NCI-H128 (cell line): ENCODE measurements at regions not wholly inside any gene's neighbourhood (a gene's known extent, or its start where the extent isn't known, plus 50 kb on each side); places are given as distances from the start of the nearest gene placed in this dataset.
"Not testable (repeated sequence)": the region's sequence is repeated elsewhere in the genome, so short reads cannot be mapped to it uniquely, and the experiment has no call there.

Source experiments
- DNase-seq: peaks from one replicate; lab custom pipeline; 2025; ENCODE audit not compliant: unreplicated experiment; lab: John Stamatoyannopoulos, UW

- no peak for DNase-seq
Measured at GRCh38 chr10:78335691-78336401, 302.2 kb downstream of the RPS24 start.

- DNase-seq, result no peak
Measured at GRCh38 chr10:78336402-78336791, 302.7 kb downstream of the RPS24 start.

- no peak for DNase-seq
Measured at GRCh38 chr10:78337016-78337415, 303.4 kb downstream of the RPS24 start.

GRCh38 chr10:78337646-78338391, 304.2 kb downstream of the RPS24 start:
- no peak for DNase-seq

GRCh38 chr10:78338717-78339116, 305.1 kb downstream of the RPS24 start:
- no peak for DNase-seq

GRCh38 chr10:78339251-78339650, 305.6 kb downstream of the RPS24 start:
- DNase-seq, result no peak

- no peak for DNase-seq
Measured at GRCh38 chr10:78341953-78342614, 308.4 kb downstream of the RPS24 start.

GRCh38 chr10:78342827-78343653, 309.4 kb downstream of the RPS24 start:
- no peak for DNase-seq

- DNase-seq, result not testable (repeated sequence)
Measured at GRCh38 chr10:78344257-78344656, 310.6 kb downstream of the RPS24 start.

GRCh38 chr10:78345515-78345914, 311.9 kb downstream of the RPS24 start:
- not testable (repeated sequence) for DNase-seq

GRCh38 chr10:78346721-78347120, 313.1 kb downstream of the RPS24 start:
- DNase-seq, result no peak

- DNase-seq, result no peak
Measured at GRCh38 chr10:78348411-78349164, 314.9 kb downstream of the RPS24 start.

- DNase-seq, result no peak
Measured at GRCh38 chr10:78349165-78349516, 315.5 kb downstream of the RPS24 start.

- DNase-seq, result no peak
Measured at GRCh38 chr10:78349911-78350663, 316.4 kb downstream of the RPS24 start.

GRCh38 chr10:78351283-78351682, 317.6 kb downstream of the RPS24 start:
- DNase-seq, result no peak

GRCh38 chr10:78351809-78352208, 318.1 kb downstream of the RPS24 start:
- DNase-seq, result no peak

- no peak for DNase-seq
Measured at GRCh38 chr10:78353636-78354035, 320.0 kb downstream of the RPS24 start.

GRCh38 chr10:78354101-78354500, 320.4 kb downstream of the RPS24 start:
- DNase-seq, result no peak

- DNase-seq, result no peak
Measured at GRCh38 chr10:78356291-78356900, 322.7 kb downstream of the RPS24 start.
